Mucosa of descending colon (tissue), 3 donors: ENCODE measurements at regions not wholly inside any gene's neighbourhood (a gene's known extent, or its start where the extent isn't known, plus 50 kb on each side); places are given as distances from the start of the nearest gene placed in this dataset.

ENCODE experiments used
- ATAC-seq: fragments of 200-7000 bp; cut with Tn5 transposase; one replicate; pipeline ENCODE4 v1.9.1; 2020; ENCODE audit warnings: mild to moderate bottlenecking, moderate library complexity
- DNase-seq, 3 donors: peaks; one replicate each; pipeline ENCODE4 v3.0.0-alpha.2; 2020
- H3K36me3 ChIP-seq: fragments of 200-600 bp; one replicate; pipeline ENCODE4 v1.8.0; 2021; ENCODE audit warnings: low read depth, mild to moderate bottlenecking
- H3K4me1 ChIP-seq: fragments of 200-600 bp; one replicate; pipeline ENCODE4 v1.8.0; 2021; ENCODE audit warnings: low read depth, mild to moderate bottlenecking
- H3K4me3 ChIP-seq: fragments of 200-600 bp; one replicate; pipeline ENCODE4 v1.8.0; 2021; ENCODE audit warnings: mild to moderate bottlenecking
- H3K9me3 ChIP-seq: fragments of 200-600 bp; one replicate; pipeline ENCODE4 v1.8.0; 2021; ENCODE audit warnings: mild to moderate bottlenecking
- CTCF ChIP-seq: fragments of 200-600 bp; IDR thresholded peaks from one replicate; pipeline ENCODE4 v1.8.0; 2022; ENCODE audit warnings: antibody characterized with exemption, mild to moderate bottlenecking
- intact Hi-C, 2 donors: fragments of 100-400 bp; cut with DNase I in 1 of 2; cut with micrococcal nuclease in 1 of 2; formaldehyde crosslinking; loops; one replicate each; pipeline versions ENCODE4 v1.11.0 to v1.11.1; 2022; cut with DNase I, micrococcal nuclease
- donor health status: DM: no; HTN: no; CAD: no; lungs with moderate emphysema.
- donor health status: DM: no; HTN: no; CAD: no.
- donor health status: DM: no; HTN: yes; CAD: no.

- DNase-seq (no peak), ATAC-seq (no peak)
- intact Hi-C loops, result no loop called here
- Histone ChIP-seq H3K4me3 (no peak overlapping the region), H3K9me3 (peaks cover 10% of the 10 kb centered on the region), H3K36me3 (no peaks in the 10 kb centered on the region), H3K4me1 (peaks cover 17% of the 10 kb centered on the region)
- TF ChIP-seq CTCF, result no peak
These were observed 107.3 kb upstream of the ARHGAP5 start for GRCh38 chr14:31969699-31970240.

GRCh38 chr14:31970744-31971143 lies 106.4 kb upstream of the ARHGAP5 start:
- H3K9me3 ChIP-seq, result peaks cover 10% of the 10 kb centered on the region
- H3K4me3 ChIP-seq, result no peak overlapping the region
- no peak for ATAC-seq
- DNase-seq, result no peak
- no peak for TF ChIP-seq CTCF
- intact Hi-C loops, result no loop called here
- peaks cover 17% of the 10 kb centered on the region for H3K4me1 ChIP-seq
- no peaks in the 10 kb centered on the region for H3K36me3 ChIP-seq

GRCh38 chr14:31971612-31972011 lies 105.5 kb upstream of the ARHGAP5 start:
- ATAC-seq, result no peak
- peaks cover 10% of the 10 kb centered on the region for H3K9me3 ChIP-seq
- intact Hi-C loops, result no loop called here
- H3K4me3 ChIP-seq, result no peak overlapping the region
- H3K4me1 ChIP-seq, result peaks cover 17% of the 10 kb centered on the region
- TF ChIP-seq CTCF, result no peak
- H3K36me3 ChIP-seq, result no peaks in the 10 kb centered on the region
- DNase-seq, result no peak

- Histone ChIP-seq H3K36me3 (no peaks in the 10 kb centered on the region), H3K4me3 (no peak overlapping the region), H3K9me3 (peaks cover 6% of the 10 kb centered on the region), H3K4me1 (no peaks in the 10 kb centered on the region)
- DNase-seq (no peak), ATAC-seq (no peak)
- no peak for TF ChIP-seq CTCF
- intact Hi-C loops, result no loop called here
These were observed 100.0 kb upstream of the ARHGAP5 start for GRCh38 chr14:31977001-31977556.

GRCh38 chr14:31978423-31978822 lies 98.7 kb upstream of the ARHGAP5 start:
- Histone ChIP-seq H3K36me3 (no peaks in the 10 kb centered on the region), H3K4me1 (no peaks in the 10 kb centered on the region), H3K9me3 (peaks cover 6% of the 10 kb centered on the region), H3K4me3 (no peak overlapping the region)
- TF ChIP-seq CTCF, result no peak
- intact Hi-C loops, result no loop called here
- no peak for ATAC-seq
- DNase-seq, result no peak

- no peaks in the 10 kb centered on the region for H3K9me3 ChIP-seq
- H3K4me1 ChIP-seq, result no peaks in the 10 kb centered on the region
- H3K4me3 ChIP-seq, result no peak overlapping the region
- no peaks in the 10 kb centered on the region for H3K36me3 ChIP-seq
- DNase-seq (no peak), ATAC-seq (no peak)
- intact Hi-C loops, result no loop called here
- no peak for TF ChIP-seq CTCF
These were observed 94.5 kb upstream of the ARHGAP5 start for GRCh38 chr14:31982642-31983041.
